ENCODE measurements at regions not wholly inside any gene's neighbourhood (a gene's known extent, or its start where the extent isn't known, plus 50 kb on each side); places are given as distances from the start of the nearest gene placed in this dataset.
"Not testable (repeated sequence)": the region's sequence is repeated elsewhere in the genome, so short reads cannot be mapped to it uniquely, and the experiment has no call there.

DNA sequence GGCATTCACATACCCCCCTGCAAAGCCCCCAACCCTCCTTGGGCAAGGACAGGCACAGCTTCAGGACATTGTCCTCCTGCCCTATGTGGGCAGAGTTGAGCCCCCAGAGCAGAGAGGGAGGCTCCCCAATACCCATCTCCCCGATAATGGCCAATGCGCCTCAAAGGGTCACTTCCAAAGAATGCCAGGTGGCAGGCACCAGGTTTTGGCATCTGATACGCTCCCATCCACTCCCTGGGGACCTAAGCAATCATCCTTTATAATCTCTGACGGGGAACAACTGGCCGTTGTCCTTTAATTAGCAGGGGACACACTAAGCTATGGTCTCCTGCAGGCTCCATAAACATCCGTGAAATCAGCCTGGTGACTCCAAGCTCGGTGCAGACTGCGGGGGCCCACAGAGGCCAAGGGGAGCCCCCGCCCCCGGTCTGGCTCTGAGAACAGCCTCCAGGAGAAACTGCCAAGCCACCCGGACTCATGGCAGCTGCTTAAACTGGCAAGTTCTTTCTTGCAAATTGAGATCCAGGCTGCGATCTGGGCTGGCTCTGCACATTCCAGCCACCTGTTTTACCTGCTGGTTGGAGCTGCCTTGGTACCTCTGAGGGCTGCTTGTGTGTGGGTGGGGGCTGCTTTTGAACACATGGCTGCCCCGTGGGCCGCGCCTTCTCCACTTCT, 123.2 kb upstream of the SULF2 start:
- H3K27me3 ChIP-seq (ENCODE audit: control insufficient read depth, insufficient read depth, low read length); H3K9me3 ChIP-seq (ENCODE audit: control insufficient read depth, insufficient read depth, low read length); H3K4me3 ChIP-seq (ENCODE audit: low read length); H3K4me1 ChIP-seq (ENCODE audit: control insufficient read depth, insufficient read depth, low read length); H3K27ac ChIP-seq (ENCODE audit: low read length); H3K36me3 ChIP-seq (ENCODE audit: control insufficient read depth, insufficient read depth, low read length); DNase-seq (ENCODE audit: low read depth, low spot score): not testable (repeated sequence)
- WGBS (ENCODE audit: insufficient coverage, insufficient read length) = no CpG with 5 or more reads among the region's 15 CpGs

DNA sequence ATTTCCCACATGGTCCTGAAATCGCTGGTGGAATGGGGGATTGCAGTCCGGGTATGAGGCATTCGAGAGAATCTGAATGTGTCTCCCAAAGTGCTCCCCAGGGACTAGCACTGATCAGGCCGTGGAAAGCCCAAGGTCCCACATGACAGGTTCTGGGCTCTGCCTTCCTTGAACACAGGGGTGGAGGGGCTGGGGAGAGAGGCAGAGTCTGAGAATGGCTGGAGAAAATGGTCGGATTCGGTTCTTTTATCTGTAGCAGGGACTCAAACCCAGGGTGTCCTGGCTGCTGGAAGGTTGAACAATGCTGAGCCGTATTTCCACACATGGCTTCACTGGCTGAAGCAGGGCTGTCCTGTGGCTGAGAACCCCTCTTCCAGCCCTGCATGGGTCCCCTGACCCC, 122.7 kb upstream of the SULF2 start:
- DNase-seq (ENCODE audit: low read depth, low spot score); H3K36me3 ChIP-seq (ENCODE audit: control insufficient read depth, insufficient read depth, low read length); H3K9me3 ChIP-seq (ENCODE audit: control insufficient read depth, insufficient read depth, low read length); H3K4me3 ChIP-seq (ENCODE audit: low read length); H3K27me3 ChIP-seq (ENCODE audit: control insufficient read depth, insufficient read depth, low read length); H3K4me1 ChIP-seq (ENCODE audit: control insufficient read depth, insufficient read depth, low read length); H3K27ac ChIP-seq (ENCODE audit: low read length): not testable (repeated sequence)
- WGBS (ENCODE audit: insufficient coverage, insufficient read length) = no CpG with 5 or more reads among the region's 7 CpGs

DNA sequence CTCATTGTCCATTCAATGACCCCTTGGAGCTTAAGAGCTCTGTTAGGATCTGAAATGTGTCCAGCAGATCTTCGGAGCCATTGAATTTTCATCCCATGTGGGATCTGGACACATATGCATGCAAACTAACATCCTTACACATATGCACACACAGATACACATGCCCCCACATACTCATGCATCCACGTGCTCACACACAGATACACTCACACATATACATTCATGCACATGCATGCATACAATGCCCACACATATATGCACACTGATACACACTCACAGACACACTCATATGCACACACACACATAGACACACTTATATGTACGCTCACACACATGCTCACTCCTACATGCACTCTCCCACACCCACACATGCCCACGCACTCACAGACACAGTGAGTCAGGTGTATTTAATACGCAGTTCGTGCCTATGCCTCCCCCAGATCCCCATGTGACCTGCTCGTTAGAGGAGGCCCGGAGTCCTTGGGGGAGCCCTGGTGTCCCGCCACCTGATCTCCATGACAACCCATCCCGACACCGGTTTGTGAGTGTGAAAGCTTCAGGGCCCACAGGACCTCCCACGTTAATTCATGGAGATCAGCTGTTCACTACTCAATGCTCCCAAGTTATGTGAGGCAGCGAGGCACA, 121.9 kb upstream of the SULF2 start:
- H3K4me1 ChIP-seq (ENCODE audit: control insufficient read depth, insufficient read depth, low read length) = 0 out of 2 replicates have a peak, but pooled peaks cover 2% of the 10 kb centered on the region
- no peak overlapping the region for H3K27ac ChIP-seq (ENCODE audit: low read length)
- no CpG with 5 or more reads among the region's 13 CpGs for WGBS (ENCODE audit: insufficient coverage, insufficient read length)
- no peak overlapping the region for H3K4me3 ChIP-seq (ENCODE audit: low read length)
- H3K9me3 ChIP-seq (ENCODE audit: control insufficient read depth, insufficient read depth, low read length) = no peaks in the 10 kb centered on the region
- H3K27me3 ChIP-seq (ENCODE audit: control insufficient read depth, insufficient read depth, low read length) = no peaks in the 10 kb centered on the region
- DNase-seq (ENCODE audit: low read depth, low spot score) = no peak
- no peaks in the 10 kb centered on the region for H3K36me3 ChIP-seq (ENCODE audit: control insufficient read depth, insufficient read depth, low read length)

DNA sequence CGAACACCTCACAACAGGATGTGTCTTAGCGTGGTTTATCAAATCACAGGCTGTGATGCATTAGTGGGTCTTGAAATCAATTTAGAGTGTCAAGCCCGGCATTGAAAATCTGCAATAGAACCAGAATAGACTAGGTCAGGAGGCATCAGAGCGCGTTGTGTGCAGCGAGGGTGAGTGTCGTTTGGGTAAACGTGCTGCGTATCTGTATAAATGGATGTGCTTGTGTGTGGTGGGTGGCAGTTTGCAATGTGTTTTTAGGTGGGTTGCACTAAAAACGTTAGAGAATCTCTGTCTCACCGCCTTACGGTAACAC, 121.0 kb upstream of the SULF2 start:
- no peaks in the 10 kb centered on the region for H3K27me3 ChIP-seq (ENCODE audit: control insufficient read depth, insufficient read depth, low read length)
- DNase-seq (ENCODE audit: low read depth, low spot score) = no peak
- WGBS (ENCODE audit: insufficient coverage, insufficient read length) = no CpG with 5 or more reads among the region's 12 CpGs
- H3K27ac ChIP-seq (ENCODE audit: low read length) = no peak overlapping the region
- H3K36me3 ChIP-seq (ENCODE audit: control insufficient read depth, insufficient read depth, low read length) = no peaks in the 10 kb centered on the region
- 0 out of 2 replicates have a peak, but pooled peaks cover 2% of the 10 kb centered on the region for H3K4me1 ChIP-seq (ENCODE audit: control insufficient read depth, insufficient read depth, low read length)
- H3K4me3 ChIP-seq (ENCODE audit: low read length) = no peak overlapping the region
- no peaks in the 10 kb centered on the region for H3K9me3 ChIP-seq (ENCODE audit: control insufficient read depth, insufficient read depth, low read length)

DNA sequence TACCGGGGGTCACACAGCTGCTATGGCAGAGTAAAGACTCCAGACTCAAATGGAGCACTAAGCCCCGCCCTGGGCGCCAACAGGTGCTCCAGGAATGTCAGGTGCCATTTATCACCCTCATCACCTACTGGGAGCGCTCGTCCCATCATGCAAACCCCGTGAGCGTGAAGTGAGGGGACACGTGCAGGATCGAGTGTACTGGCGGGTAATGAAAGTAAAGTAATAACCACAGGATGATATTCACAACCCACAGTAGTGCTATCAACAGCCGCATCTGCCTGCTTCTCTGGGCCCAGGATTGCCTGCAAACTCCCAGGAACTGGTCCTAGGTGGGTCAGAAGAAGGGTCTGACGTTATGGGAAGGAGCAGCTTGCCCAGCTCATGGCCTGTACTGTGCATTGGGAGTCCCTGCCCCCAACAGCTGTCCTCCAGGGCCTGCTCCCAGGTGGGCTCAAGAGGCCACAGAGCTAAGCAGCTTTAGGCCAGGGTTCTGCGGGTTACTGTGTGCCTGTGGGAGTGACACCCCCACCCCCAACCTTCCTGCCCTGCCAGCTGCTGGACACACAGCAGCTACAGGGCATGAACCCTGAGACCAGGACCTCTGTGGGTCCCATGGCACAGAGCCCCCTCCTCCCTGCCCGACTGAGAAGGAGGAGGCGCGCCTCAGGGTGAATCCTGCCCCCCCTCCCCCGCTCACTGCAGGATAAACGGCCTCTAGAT, 120.5 kb upstream of the SULF2 start:
- H3K36me3 ChIP-seq (ENCODE audit: control insufficient read depth, insufficient read depth, low read length) = no peaks in the 10 kb centered on the region
- DNase-seq (ENCODE audit: low read depth, low spot score) = no peak
- no peaks in the 10 kb centered on the region for H3K27me3 ChIP-seq (ENCODE audit: control insufficient read depth, insufficient read depth, low read length)
- no CpG with 5 or more reads among the region's 18 CpGs for WGBS (ENCODE audit: insufficient coverage, insufficient read length)
- no peak overlapping the region for H3K27ac ChIP-seq (ENCODE audit: low read length)
- no peak overlapping the region for H3K4me3 ChIP-seq (ENCODE audit: low read length)
- no peaks in the 10 kb centered on the region for H3K9me3 ChIP-seq (ENCODE audit: control insufficient read depth, insufficient read depth, low read length)
- 0 out of 2 replicates have a peak, but pooled peaks cover 2% of the 10 kb centered on the region for H3K4me1 ChIP-seq (ENCODE audit: control insufficient read depth, insufficient read depth, low read length)

DNA sequence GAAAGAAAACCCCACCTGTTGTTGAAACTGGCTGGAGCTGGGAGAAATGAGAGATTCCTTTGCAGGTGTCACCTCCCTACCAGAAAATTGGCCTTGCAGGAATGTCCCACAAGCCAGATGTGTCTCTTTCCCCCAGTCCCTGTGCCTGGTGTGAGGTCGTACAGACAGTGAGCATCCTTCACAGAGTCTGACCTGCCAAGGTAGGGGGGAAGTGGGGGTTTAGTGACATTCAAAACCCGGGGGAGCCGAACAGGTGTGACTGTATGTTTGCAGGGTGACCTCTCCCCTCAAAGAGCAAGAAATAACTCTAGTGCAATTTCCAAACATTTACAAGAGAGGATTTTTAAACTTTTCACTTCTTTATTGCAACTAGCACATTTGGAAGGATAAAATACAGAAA, 117.7 kb upstream of the SULF2 start:
- not testable (repeated sequence) for H3K4me3 ChIP-seq (ENCODE audit: low read length); H3K27ac ChIP-seq (ENCODE audit: low read length); H3K27me3 ChIP-seq (ENCODE audit: control insufficient read depth, insufficient read depth, low read length); DNase-seq (ENCODE audit: low read depth, low spot score); H3K36me3 ChIP-seq (ENCODE audit: control insufficient read depth, insufficient read depth, low read length); H3K9me3 ChIP-seq (ENCODE audit: control insufficient read depth, insufficient read depth, low read length); H3K4me1 ChIP-seq (ENCODE audit: control insufficient read depth, insufficient read depth, low read length)
- WGBS (ENCODE audit: insufficient coverage, insufficient read length) = no CpG with 5 or more reads among the region's 3 CpGs

DNA sequence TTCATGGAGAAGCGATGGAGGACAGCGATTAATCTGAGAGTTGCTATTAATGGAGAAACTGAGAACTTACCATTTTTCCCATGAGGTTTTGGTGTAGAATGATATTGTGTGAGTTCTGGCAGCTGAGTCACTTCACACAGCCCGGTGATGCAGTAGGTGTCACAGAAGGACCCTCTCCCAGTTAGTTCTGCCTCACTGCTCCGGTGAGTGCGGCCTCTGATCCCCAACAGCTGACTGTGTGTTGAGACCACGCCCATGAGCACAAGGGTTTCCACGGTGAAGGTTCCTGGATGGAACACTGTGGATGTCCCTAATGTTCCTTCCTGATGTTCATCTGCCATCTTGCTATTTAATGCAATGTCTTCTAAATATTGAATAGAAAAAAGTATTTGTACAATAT, 114.0 kb upstream of the SULF2 start:
- H3K9me3 ChIP-seq (ENCODE audit: control insufficient read depth, insufficient read depth, low read length); H3K27me3 ChIP-seq (ENCODE audit: control insufficient read depth, insufficient read depth, low read length); H3K27ac ChIP-seq (ENCODE audit: low read length); DNase-seq (ENCODE audit: low read depth, low spot score); H3K4me1 ChIP-seq (ENCODE audit: control insufficient read depth, insufficient read depth, low read length); H3K4me3 ChIP-seq (ENCODE audit: low read length); H3K36me3 ChIP-seq (ENCODE audit: control insufficient read depth, insufficient read depth, low read length): not testable (repeated sequence)
- WGBS (ENCODE audit: insufficient coverage, insufficient read length) = no CpG with 5 or more reads among the region's 7 CpGs

DNA sequence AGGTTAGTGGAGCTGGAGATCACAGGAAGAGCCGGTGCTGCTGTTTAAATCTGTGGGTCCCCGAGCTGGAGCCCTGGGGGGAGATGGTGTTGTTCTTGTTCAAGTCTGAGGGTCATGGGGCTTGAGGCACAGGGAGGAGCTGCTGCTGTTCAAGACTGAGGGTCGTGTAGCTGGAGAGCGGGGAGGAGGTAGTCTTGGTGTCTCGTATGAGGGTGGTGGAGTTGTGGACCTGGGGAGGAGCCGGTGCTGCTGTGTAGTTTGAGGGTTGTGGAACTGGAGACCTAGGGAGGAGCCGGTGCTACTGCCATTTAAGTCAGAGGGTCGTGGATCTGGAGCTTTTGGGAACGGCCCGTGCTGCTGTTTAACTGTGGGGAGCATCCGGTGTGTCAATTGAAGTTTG, 112.2 kb upstream of the SULF2 start:
- H3K9me3 ChIP-seq (ENCODE audit: control insufficient read depth, insufficient read depth, low read length) = no peaks in the 10 kb centered on the region
- no CpG with 5 or more reads among the region's 11 CpGs for WGBS (ENCODE audit: insufficient coverage, insufficient read length)
- no peaks in the 10 kb centered on the region for H3K36me3 ChIP-seq (ENCODE audit: control insufficient read depth, insufficient read depth, low read length)
- no peak overlapping the region for H3K27ac ChIP-seq (ENCODE audit: low read length)
- no peaks in the 10 kb centered on the region for H3K27me3 ChIP-seq (ENCODE audit: control insufficient read depth, insufficient read depth, low read length)
- no peak for DNase-seq (ENCODE audit: low read depth, low spot score)
- H3K4me3 ChIP-seq (ENCODE audit: low read length) = no peak overlapping the region
- H3K4me1 ChIP-seq (ENCODE audit: control insufficient read depth, insufficient read depth, low read length) = no peaks in the 10 kb centered on the region

DNA sequence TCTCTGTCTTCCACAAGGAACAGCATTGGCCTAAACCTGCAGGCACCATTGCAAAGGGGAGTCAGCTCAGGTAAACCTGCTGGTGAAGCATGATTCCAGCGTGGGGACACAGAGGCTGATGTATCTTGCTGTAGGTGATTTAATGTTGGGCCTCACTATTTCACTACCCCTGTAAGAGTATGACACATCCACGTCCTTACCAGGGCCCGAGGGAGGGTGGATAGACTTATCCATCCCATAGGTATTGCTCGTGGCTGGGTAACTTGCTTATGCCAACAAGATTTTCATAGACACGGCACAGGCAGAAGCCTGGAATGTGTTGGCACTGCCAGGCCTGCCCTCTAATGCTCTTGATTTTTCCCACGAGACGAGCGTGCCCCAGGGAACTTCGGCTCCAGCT, 107.4 kb upstream of the SULF2 start:
- H3K27me3 ChIP-seq (ENCODE audit: control insufficient read depth, insufficient read depth, low read length); H3K9me3 ChIP-seq (ENCODE audit: control insufficient read depth, insufficient read depth, low read length); H3K27ac ChIP-seq (ENCODE audit: low read length); H3K36me3 ChIP-seq (ENCODE audit: control insufficient read depth, insufficient read depth, low read length); H3K4me3 ChIP-seq (ENCODE audit: low read length); DNase-seq (ENCODE audit: low read depth, low spot score); H3K4me1 ChIP-seq (ENCODE audit: control insufficient read depth, insufficient read depth, low read length): not testable (repeated sequence)
- WGBS (ENCODE audit: insufficient coverage, insufficient read length) = no CpG with 5 or more reads among the region's 9 CpGs

DNA sequence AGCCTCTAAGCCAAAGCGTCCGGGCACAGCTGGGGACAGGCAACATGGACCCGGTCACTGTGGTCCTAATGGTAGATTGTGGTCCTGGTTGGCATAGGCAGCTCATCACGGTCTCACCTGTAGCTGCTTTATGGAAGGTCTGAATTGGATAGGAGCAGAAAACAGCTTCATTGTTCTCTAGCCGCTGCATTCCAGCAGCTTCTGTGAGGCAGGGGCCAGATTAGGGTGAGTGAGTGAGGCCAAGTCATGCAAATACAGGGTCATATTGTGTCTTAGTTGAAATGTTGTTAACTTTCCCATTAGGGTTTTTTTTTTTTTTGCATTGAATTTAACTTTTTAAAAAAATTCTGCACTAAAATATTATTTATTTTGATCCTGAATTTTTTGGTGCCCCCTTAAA, 105.4 kb upstream of the SULF2 start:
- H3K27ac ChIP-seq (ENCODE audit: low read length); H3K9me3 ChIP-seq (ENCODE audit: control insufficient read depth, insufficient read depth, low read length); H3K27me3 ChIP-seq (ENCODE audit: control insufficient read depth, insufficient read depth, low read length); DNase-seq (ENCODE audit: low read depth, low spot score); H3K4me1 ChIP-seq (ENCODE audit: control insufficient read depth, insufficient read depth, low read length); H3K4me3 ChIP-seq (ENCODE audit: low read length); H3K36me3 ChIP-seq (ENCODE audit: control insufficient read depth, insufficient read depth, low read length): not testable (repeated sequence)
- WGBS (ENCODE audit: insufficient coverage, insufficient read length) = no CpG with 5 or more reads among the region's 5 CpGs

DNA sequence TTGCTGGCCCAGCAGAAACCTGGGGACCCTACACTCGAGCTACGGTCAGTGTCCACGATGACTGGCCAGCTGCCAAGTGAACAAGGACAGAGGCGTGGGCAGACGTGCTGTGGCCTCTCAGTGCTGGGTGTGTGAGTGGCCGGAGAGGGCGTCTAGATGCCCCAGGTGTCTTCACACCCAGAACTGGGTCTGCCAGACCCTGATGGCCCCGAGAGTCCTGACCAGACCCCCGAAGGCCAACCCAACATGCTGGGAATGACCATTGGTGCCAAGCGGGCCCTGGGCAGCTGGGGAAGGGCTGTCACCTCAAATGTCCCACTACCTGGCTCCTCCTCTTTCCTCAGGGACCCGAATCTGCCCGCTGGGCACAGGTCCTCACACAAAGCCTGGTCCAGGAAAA, 104.5 kb upstream of the SULF2 start:
- WGBS (ENCODE audit: insufficient coverage, insufficient read length) = no CpG with 5 or more reads among the region's 12 CpGs
- H3K4me3 ChIP-seq (ENCODE audit: low read length); H3K9me3 ChIP-seq (ENCODE audit: control insufficient read depth, insufficient read depth, low read length); H3K36me3 ChIP-seq (ENCODE audit: control insufficient read depth, insufficient read depth, low read length); H3K27me3 ChIP-seq (ENCODE audit: control insufficient read depth, insufficient read depth, low read length); H3K27ac ChIP-seq (ENCODE audit: low read length); DNase-seq (ENCODE audit: low read depth, low spot score); H3K4me1 ChIP-seq (ENCODE audit: control insufficient read depth, insufficient read depth, low read length): not testable (repeated sequence)
